K562 (cell line): ENCODE measurements at regions not wholly inside any gene's neighbourhood (a gene's known extent, or its start where the extent isn't known, plus 50 kb on each side); places are given as distances from the start of the nearest gene placed in this dataset.

Experiments used
- BHLHE40 ChIP-seq: IDR thresholded peaks from 2 replicates; pipeline ENCODE4 v1.6.1; 2011; ENCODE audit warnings: low read length, improper control_type of control experiment
- CEBPB ChIP-seq: fragments of 450-650 bp; IDR thresholded peaks from 2 replicates; pipeline ENCODE4 v1.6.1; 2016; ENCODE audit warnings: missing genetic modification characterization, missing compliant biosample characterization
- CLOCK ChIP-seq: fragments of 250-450 bp; sonication (Bioruptor Pico); IDR thresholded peaks from 2 replicates; pipeline ENCODE4 v1.4.0; 2020; ENCODE audit warnings: mild to moderate bottlenecking, moderate library complexity, borderline replicate concordance
- CTCF ChIP-seq, 3 experiments: IDR thresholded peaks in 2 of 3; conservative IDR thresholded peaks in 1 of 3; 2 replicates each; pipeline ENCODE4 v1.5.1; 2011 to 2012; ENCODE audit warnings: low read length in 3 of 3, mild to moderate bottlenecking in 3 of 3, control low read depth in 2 of 3, improper control_type of control experiment in 1 of 3, inconsistent platforms in 1 of 3, low read depth in 1 of 3, mixed read lengths in 1 of 3, moderate library complexity in 1 of 3; ENCODE audit not compliant: insufficient read depth in 2 of 3
- ESRRA ChIP-seq: fragments of 450-650 bp; IDR thresholded peaks from 2 replicates; pipeline ENCODE4 v1.6.1; 2014; ENCODE audit warnings: low read depth, mild to moderate bottlenecking, moderate library complexity, borderline replicate concordance
- EZH2 ChIP-seq: IDR thresholded peaks from 2 replicates; pipeline ENCODE4 v1.6.1; 2012; ENCODE audit warnings: low read depth, mild to moderate bottlenecking, inconsistent platforms, low read length, borderline replicate concordance
- HMGN3 ChIP-seq: IDR thresholded peaks from 2 replicates; pipeline ENCODE4 v1.6.1; 2011; ENCODE audit warnings: borderline replicate concordance, low read depth, mild to moderate bottlenecking, mixed read lengths, low read length; ENCODE audit not compliant: insufficient read length; ENCODE audit errors: extremely low read depth
- PHB ChIP-seq: fragments of 250-450 bp; sonication (Bioruptor Pico); IDR thresholded peaks from 2 replicates; pipeline ENCODE4 v1.5.0; 2021
- POLR2A ChIP-seq: fragments of 450-650 bp; conservative IDR thresholded peaks from 2 replicates; pipeline ENCODE4 v1.6.1; 2016
- SMAD1 ChIP-seq: fragments of 150-350 bp; IDR thresholded peaks from 2 replicates; pipeline ENCODE4 v1.6.1; 2014; ENCODE audit warnings: low read length, low read depth; ENCODE audit not compliant: partially characterized antibody
- TAF1 ChIP-seq: IDR thresholded peaks from 2 replicates; pipeline ENCODE4 v1.6.1; 2011; ENCODE audit warnings: mild to moderate bottlenecking, low read length, moderate library complexity; ENCODE audit not compliant: insufficient read depth, control insufficient read depth, severe bottlenecking; ENCODE audit errors: extremely low read depth
- ZNF175 ChIP-seq: fragments of 200-800 bp; sonication (Bioruptor generic); IDR thresholded peaks from 2 replicates; pipeline ENCODE4 v1.6.1; 2016; ENCODE audit warnings: low read depth, mild to moderate bottlenecking, missing genetic modification characterization, missing compliant biosample characterization
- ZNF217 ChIP-seq: sonication (generic); formaldehyde crosslinking; IDR thresholded peaks from 2 replicates; pipeline ENCODE4 v1.8.0; 2022; ENCODE audit warnings: mild to moderate bottlenecking, missing genetic modification reagents
- ZNF584 ChIP-seq: fragments of 200-800 bp; sonication (Bioruptor generic); IDR thresholded peaks from 2 replicates; pipeline ENCODE4 v1.6.1; 2016; ENCODE audit warnings: low read depth, mild to moderate bottlenecking, missing genetic modification characterization, missing compliant biosample characterization

DNA sequence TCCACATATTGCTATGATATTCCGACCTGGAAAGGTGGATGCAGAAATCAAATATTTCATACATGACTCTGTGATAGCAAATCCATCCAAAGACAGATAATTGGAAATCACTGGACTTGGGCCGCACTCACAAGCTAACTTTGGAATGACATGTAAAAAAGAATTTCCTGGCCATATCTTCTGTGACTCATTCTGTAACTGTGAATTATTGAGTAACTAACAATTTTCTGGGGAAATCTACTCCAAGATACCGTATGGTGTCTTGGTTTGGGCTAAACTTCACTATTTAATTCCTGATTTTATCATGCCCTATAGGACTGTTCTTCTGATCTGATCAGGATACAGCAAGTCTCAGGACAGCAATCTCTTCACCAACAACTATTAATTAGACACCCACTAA lies 92.7 kb upstream of the LY86 start:
- TF ChIP-seq ZNF584 (no peak), ZNF175 (CRISPR knock-in tag) (no peak), PHB (CRISPR knock-in tag) (no peak), CEBPB (no peak), POLR2A (no peak), ESRRA (no peak), CTCF (IDR thresholded peaks at IDR 0.05 in 2 of 3, conservative IDR thresholded peaks at IDR 0.05 in 1 of 3; ENCODE audit: insufficient read depth in 2 of 3, low read depth in 1 of 3, low read length in 3 of 3) (no peak), EZH2 (no peak), ZNF217 (CRISPR knock-in tag) (no peak), TAF1 (no peak), HMGN3 (no peak), BHLHE40 (no peak), SMAD1 (no peak), CLOCK (no peak)
